ENCODE measurements at regions not wholly inside any gene's neighbourhood (a gene's known extent, or its start where the extent isn't known, plus 50 kb on each side); places are given as distances from the start of the nearest gene placed in this dataset.

- Histone ChIP-seq H3K36me3 (no peaks in the 10 kb centered on the region), H3K9me3 (no peaks in the 10 kb centered on the region), H3K4me3 (no peak overlapping the region), H3K27me3 (no peaks in the 10 kb centered on the region), H3K27ac (no peak overlapping the region), H3K4me1 (no peaks in the 10 kb centered on the region)
- no peak for TF ChIP-seq CTCF (IDR thresholded peaks at IDR 0.05)
- DNase-seq (ENCODE audit: low spot score): no peak
These were observed 624.5 kb upstream of the CHORDC1 start for GRCh38 chr11:90847268-90847886.

- H3K9me3 ChIP-seq: no peaks in the 10 kb centered on the region
- H3K27me3 ChIP-seq: no peaks in the 10 kb centered on the region
- no peaks in the 10 kb centered on the region for H3K4me1 ChIP-seq
- no peak for DNase-seq (ENCODE audit: low spot score)
- TF ChIP-seq CTCF (IDR thresholded peaks at IDR 0.05): no peak
- no peak overlapping the region for H3K4me3 ChIP-seq
- no peaks in the 10 kb centered on the region for H3K36me3 ChIP-seq
- H3K27ac ChIP-seq: no peak overlapping the region
These were observed 623.8 kb upstream of the CHORDC1 start for GRCh38 chr11:90846628-90847027.

- H3K36me3 ChIP-seq: no peaks in the 10 kb centered on the region
- H3K27me3 ChIP-seq: no peaks in the 10 kb centered on the region
- TF ChIP-seq CTCF (IDR thresholded peaks at IDR 0.05): no peak
These were observed 623.0 kb upstream of the CHORDC1 start for GRCh38 chr11:90845799-90846198.

GRCh38 chr11:90845126-90845525 lies 622.3 kb upstream of the CHORDC1 start:
- Histone ChIP-seq H3K36me3 (no peaks in the 10 kb centered on the region), H3K27ac (no peak overlapping the region), H3K4me3 (no peak overlapping the region), H3K9me3 (no peaks in the 10 kb centered on the region), H3K27me3 (no peaks in the 10 kb centered on the region), H3K4me1 (no peaks in the 10 kb centered on the region)
- no peak for TF ChIP-seq CTCF (IDR thresholded peaks at IDR 0.05)
- no peak for DNase-seq (ENCODE audit: low spot score)

More at GRCh38 chr11:90845799-90846198, 623.0 kb upstream of the CHORDC1 start:
- DNase-seq (ENCODE audit: low spot score): no peak
- no peaks in the 10 kb centered on the region for H3K9me3 ChIP-seq
- no peak overlapping the region for H3K27ac ChIP-seq
- H3K4me1 ChIP-seq: no peaks in the 10 kb centered on the region
- H3K4me3 ChIP-seq: no peak overlapping the region

- Histone ChIP-seq H3K27me3 (no peaks in the 10 kb centered on the region), H3K27ac (no peak overlapping the region), H3K36me3 (no peaks in the 10 kb centered on the region), H3K4me3 (no peak overlapping the region), H3K4me1 (no peaks in the 10 kb centered on the region), H3K9me3 (no peaks in the 10 kb centered on the region)
- no peak for DNase-seq (ENCODE audit: low spot score)
- TF ChIP-seq CTCF (IDR thresholded peaks at IDR 0.05): no peak
These were observed 621.2 kb upstream of the CHORDC1 start for GRCh38 chr11:90844041-90844440.

GRCh38 chr11:90842681-90843080 lies 619.8 kb upstream of the CHORDC1 start:
- H3K36me3 ChIP-seq: no peaks in the 10 kb centered on the region
- no peaks in the 10 kb centered on the region for H3K9me3 ChIP-seq
- TF ChIP-seq CTCF (IDR thresholded peaks at IDR 0.05): no peak

More at GRCh38 chr11:90842681-90843080, 619.8 kb upstream of the CHORDC1 start:
- Histone ChIP-seq H3K27me3 (no peaks in the 10 kb centered on the region), H3K4me3 (no peak overlapping the region), H3K4me1 (no peaks in the 10 kb centered on the region), H3K27ac (no peak overlapping the region)
- no peak for DNase-seq (ENCODE audit: low spot score)

All from right atrium auricular region (tissue), 2 donors.